ENCODE measurements at regions not wholly inside any gene's neighbourhood (a gene's known extent, or its start where the extent isn't known, plus 50 kb on each side); places are given as distances from the start of the nearest gene placed in this dataset.

DNA sequence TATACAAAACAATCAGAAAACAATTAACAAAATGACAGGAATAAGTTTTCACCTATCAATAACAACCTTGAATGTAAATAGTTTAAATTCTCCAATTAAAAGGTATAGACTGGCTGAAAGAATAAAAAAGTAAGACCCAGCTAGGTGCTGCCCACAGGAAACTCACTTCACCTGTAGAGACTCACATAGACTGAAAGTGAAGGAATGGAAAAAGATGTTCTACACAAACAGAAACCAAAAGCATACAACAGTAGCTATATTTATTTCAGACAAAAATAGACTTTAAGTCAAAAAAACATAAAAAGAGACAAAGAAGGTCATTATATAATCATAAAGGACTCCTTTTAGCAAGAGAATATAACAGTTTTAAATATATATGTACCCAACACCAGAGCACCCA, 152.4 kb upstream of the PWP1 start:
- H3K4me3 ChIP-seq (ENCODE audit: low read length) = no peak overlapping the region
- H3K4me1 ChIP-seq (ENCODE audit: control insufficient read depth, insufficient read depth, low read length) = no peaks in the 10 kb centered on the region
- H3K27ac ChIP-seq (ENCODE audit: low read depth, low read length) = no peak overlapping the region
- H3K36me3 ChIP-seq (ENCODE audit: control insufficient read depth, insufficient read depth, low read length) = no peaks in the 10 kb centered on the region
- H3K9ac ChIP-seq (ENCODE audit: low read length) = no peak overlapping the region
- no peaks in the 10 kb centered on the region for H3K27me3 ChIP-seq (ENCODE audit: control insufficient read depth, insufficient read depth, low read length)

DNA sequence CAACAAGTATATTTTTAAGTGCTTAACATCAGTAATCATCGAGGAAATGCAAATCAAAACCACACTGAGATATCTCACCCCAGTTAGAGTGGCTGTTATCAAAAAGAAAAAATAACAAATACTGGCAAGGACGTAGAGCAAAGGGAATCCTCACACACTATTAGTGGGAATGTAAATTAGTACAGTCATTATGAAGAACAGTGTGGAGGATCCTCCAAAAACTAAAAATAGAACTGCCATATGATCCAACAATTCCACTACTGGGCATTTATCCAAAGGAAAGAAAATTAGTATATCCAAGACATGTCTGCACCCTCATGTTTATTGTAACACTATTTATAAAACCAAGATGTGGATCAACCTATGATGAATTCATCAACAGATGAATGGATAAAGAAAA, 149.0 kb upstream of the PWP1 start:
- H3K4me1 ChIP-seq (ENCODE audit: control insufficient read depth, insufficient read depth, low read length) = no peaks in the 10 kb centered on the region
- no peaks in the 10 kb centered on the region for H3K36me3 ChIP-seq (ENCODE audit: control insufficient read depth, insufficient read depth, low read length)
- H3K27me3 ChIP-seq (ENCODE audit: control insufficient read depth, insufficient read depth, low read length) = no peaks in the 10 kb centered on the region

GRCh38 chr12:107537464-107538119, 148.0 kb upstream of the PWP1 start:
- no peak overlapping the region for H3K9ac ChIP-seq (ENCODE audit: low read length)
- no peaks in the 10 kb centered on the region for H3K36me3 ChIP-seq (ENCODE audit: control insufficient read depth, insufficient read depth, low read length)
- H3K4me3 ChIP-seq (ENCODE audit: low read length) = no peak overlapping the region
- no peak overlapping the region for H3K27ac ChIP-seq (ENCODE audit: low read depth, low read length)
- H3K4me1 ChIP-seq (ENCODE audit: control insufficient read depth, insufficient read depth, low read length) = no peaks in the 10 kb centered on the region
- H3K27me3 ChIP-seq (ENCODE audit: control insufficient read depth, insufficient read depth, low read length) = no peaks in the 10 kb centered on the region

More for the DNA sequence above, 149.0 kb upstream of the PWP1 start:
- H3K27ac ChIP-seq (ENCODE audit: low read depth, low read length) = no peak overlapping the region
- no peak overlapping the region for H3K4me3 ChIP-seq (ENCODE audit: low read length)
- H3K9ac ChIP-seq (ENCODE audit: low read length) = no peak overlapping the region

DNA sequence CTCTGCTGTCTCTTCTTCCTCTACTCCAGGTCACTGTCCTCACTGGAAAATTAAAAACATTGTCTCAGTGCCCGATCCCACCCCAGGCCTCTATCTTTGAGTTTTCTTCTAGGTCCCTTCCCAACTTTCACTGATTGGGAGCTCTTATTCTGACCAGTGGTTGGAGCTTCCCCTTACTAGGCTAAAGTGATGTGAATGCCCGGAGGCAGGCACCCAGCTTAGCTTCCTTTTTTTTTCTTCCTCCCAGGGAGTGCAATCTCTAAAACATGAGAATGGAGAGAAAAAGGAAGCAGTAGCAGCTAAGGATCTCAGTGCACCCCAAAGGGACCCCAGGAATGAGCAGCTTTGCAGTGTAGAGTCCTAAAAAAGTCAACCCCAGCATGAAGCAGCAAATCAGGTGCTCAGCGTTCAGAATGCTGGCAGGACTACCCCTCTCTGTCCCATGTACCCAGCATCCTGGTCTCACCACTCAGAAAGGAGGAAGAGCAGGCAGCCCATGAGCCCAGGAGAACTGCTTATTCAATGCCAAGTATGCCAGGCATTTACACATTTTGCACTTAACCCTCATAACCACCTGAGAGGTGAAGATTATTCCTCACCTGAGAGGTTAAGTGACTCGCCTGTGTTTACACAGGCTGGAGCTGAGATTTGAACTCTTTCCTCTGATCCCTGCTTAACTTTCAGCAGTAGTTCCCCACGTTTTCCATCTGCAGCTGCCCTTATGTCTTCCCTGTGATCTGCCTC, 146.2 kb upstream of the PWP1 start:
- no peaks in the 10 kb centered on the region for H3K27me3 ChIP-seq (ENCODE audit: control insufficient read depth, insufficient read depth, low read length)
- no peak overlapping the region for H3K27ac ChIP-seq (ENCODE audit: low read depth, low read length)
- no peaks in the 10 kb centered on the region for H3K4me1 ChIP-seq (ENCODE audit: control insufficient read depth, insufficient read depth, low read length)
- no peaks in the 10 kb centered on the region for H3K36me3 ChIP-seq (ENCODE audit: control insufficient read depth, insufficient read depth, low read length)
- H3K9ac ChIP-seq (ENCODE audit: low read length) = no peak overlapping the region
- H3K4me3 ChIP-seq (ENCODE audit: low read length) = no peak overlapping the region

DNA sequence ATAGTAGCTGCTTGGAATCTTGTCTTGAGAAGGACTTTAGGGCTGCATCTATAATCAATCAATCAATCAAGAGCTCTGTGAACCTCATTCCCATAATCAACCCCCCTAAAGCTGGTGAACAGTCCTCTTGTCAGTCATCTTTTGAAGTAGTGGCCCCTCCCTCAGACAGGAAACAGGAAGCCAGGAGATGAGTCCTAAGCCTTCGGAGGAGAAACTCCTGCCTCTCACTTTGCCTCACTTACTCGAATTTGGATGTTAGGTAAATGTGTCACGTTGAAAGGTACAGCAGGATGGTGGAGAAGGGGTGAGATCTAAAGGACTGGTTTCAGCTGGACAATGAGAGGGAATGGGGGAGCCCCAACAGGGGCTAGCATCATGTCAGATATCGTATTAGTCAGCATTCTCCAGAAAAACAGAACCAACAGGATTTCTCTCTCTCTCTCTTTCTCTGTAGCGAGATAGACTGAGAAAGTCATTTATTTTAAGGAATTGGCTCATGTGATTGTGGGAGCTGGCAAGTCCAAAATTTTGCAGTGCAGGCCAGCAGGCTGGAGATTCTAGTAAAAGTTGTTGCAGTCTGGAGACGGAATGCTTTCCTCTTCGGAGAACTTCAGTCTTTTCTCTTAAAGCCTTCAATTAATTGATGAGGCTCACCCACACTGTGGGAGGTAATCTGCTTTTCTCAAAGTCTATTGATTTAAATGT, 144.4 kb upstream of the PWP1 start:
- no peaks in the 10 kb centered on the region for H3K36me3 ChIP-seq (ENCODE audit: control insufficient read depth, insufficient read depth, low read length)
- H3K9ac ChIP-seq (ENCODE audit: low read length) = no peak overlapping the region
- H3K27me3 ChIP-seq (ENCODE audit: control insufficient read depth, insufficient read depth, low read length) = no peaks in the 10 kb centered on the region
- H3K4me3 ChIP-seq (ENCODE audit: low read length) = no peak overlapping the region
- H3K4me1 ChIP-seq (ENCODE audit: control insufficient read depth, insufficient read depth, low read length) = no peaks in the 10 kb centered on the region
- no peak overlapping the region for H3K27ac ChIP-seq (ENCODE audit: low read depth, low read length)

GRCh38 chr12:107543416-107543815, 142.2 kb upstream of the PWP1 start:
- H3K36me3 ChIP-seq (ENCODE audit: control insufficient read depth, insufficient read depth, low read length) = no peaks in the 10 kb centered on the region
- H3K4me1 ChIP-seq (ENCODE audit: control insufficient read depth, insufficient read depth, low read length) = no peaks in the 10 kb centered on the region
- H3K4me3 ChIP-seq (ENCODE audit: low read length) = no peak overlapping the region
- H3K27me3 ChIP-seq (ENCODE audit: control insufficient read depth, insufficient read depth, low read length) = no peaks in the 10 kb centered on the region
- no peak overlapping the region for H3K27ac ChIP-seq (ENCODE audit: low read depth, low read length)
- H3K9ac ChIP-seq (ENCODE audit: low read length) = no peak overlapping the region

DNA sequence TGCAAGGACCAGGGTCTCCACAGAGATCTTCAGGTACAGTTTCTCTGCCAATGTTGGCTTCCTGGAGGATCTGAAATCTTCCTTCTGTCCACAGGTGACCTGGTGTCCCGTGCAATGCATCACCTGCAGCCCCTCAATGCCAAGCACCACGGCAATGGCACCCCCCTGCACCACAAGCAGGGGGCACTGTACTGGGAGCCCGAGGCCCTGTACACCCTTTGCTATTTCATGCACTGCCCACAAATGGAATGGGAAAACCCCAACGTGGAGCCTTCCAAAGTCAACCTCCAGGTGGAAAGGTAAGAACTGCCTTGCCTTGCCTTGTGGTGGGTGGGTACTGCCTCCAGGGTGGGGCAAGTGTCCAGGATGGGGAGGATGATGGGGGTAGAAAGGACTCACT, 141.8 kb upstream of the PWP1 start:
- Histone ChIP-seq H3K4me1 (ENCODE audit: control insufficient read depth, insufficient read depth, low read length) (no peaks in the 10 kb centered on the region), H3K4me3 (ENCODE audit: low read length) (no peak overlapping the region), H3K9ac (ENCODE audit: low read length) (no peak overlapping the region), H3K36me3 (ENCODE audit: control insufficient read depth, insufficient read depth, low read length) (no peaks in the 10 kb centered on the region), H3K27ac (ENCODE audit: low read depth, low read length) (no peak overlapping the region), H3K27me3 (ENCODE audit: control insufficient read depth, insufficient read depth, low read length) (no peaks in the 10 kb centered on the region)

- Histone ChIP-seq H3K27ac (ENCODE audit: low read depth, low read length) (no peak overlapping the region), H3K4me1 (ENCODE audit: control insufficient read depth, insufficient read depth, low read length) (no peaks in the 10 kb centered on the region), H3K36me3 (ENCODE audit: control insufficient read depth, insufficient read depth, low read length) (no peaks in the 10 kb centered on the region), H3K4me3 (ENCODE audit: low read length) (no peak overlapping the region), H3K9ac (ENCODE audit: low read length) (no peak overlapping the region), H3K27me3 (ENCODE audit: control insufficient read depth, insufficient read depth, low read length) (no peaks in the 10 kb centered on the region)
Measured at GRCh38 chr12:107544937-107545336, 140.7 kb upstream of the PWP1 start.

- H3K27ac ChIP-seq (ENCODE audit: low read depth, low read length) = no peak overlapping the region
- H3K9ac ChIP-seq (ENCODE audit: low read length) = no peak overlapping the region
- no peaks in the 10 kb centered on the region for H3K36me3 ChIP-seq (ENCODE audit: control insufficient read depth, insufficient read depth, low read length)
- no peak overlapping the region for H3K4me3 ChIP-seq (ENCODE audit: low read length)
- no peaks in the 10 kb centered on the region for H3K27me3 ChIP-seq (ENCODE audit: control insufficient read depth, insufficient read depth, low read length)
- H3K4me1 ChIP-seq (ENCODE audit: control insufficient read depth, insufficient read depth, low read length) = no peaks in the 10 kb centered on the region
Measured at GRCh38 chr12:107545737-107546353, 139.8 kb upstream of the PWP1 start.

DNA sequence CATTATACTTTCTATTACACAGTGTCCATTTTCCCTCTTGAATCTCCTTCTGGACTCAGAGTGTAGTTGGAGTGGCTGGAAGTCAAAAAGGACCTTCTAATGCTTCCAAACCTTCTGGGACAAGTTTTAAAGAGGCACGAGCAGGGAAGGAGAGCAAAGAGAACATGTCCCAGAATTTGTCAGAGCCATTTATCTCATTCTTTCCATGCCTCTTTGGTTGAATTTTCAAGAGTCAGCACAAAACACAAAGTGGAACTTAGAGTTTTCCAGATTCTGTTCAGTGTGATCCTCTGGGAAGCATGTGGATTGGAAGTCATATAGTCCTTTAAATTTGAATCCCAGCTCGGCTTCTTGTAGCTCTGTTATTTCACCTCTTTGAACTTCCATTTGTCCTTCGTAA, 138.2 kb upstream of the PWP1 start:
- Histone ChIP-seq H3K27ac (ENCODE audit: low read depth, low read length) (no peak overlapping the region), H3K4me1 (ENCODE audit: control insufficient read depth, insufficient read depth, low read length) (no peaks in the 10 kb centered on the region), H3K36me3 (ENCODE audit: control insufficient read depth, insufficient read depth, low read length) (no peaks in the 10 kb centered on the region), H3K4me3 (ENCODE audit: low read length) (no peak overlapping the region), H3K27me3 (ENCODE audit: control insufficient read depth, insufficient read depth, low read length) (no peaks in the 10 kb centered on the region), H3K9ac (ENCODE audit: low read length) (no peak overlapping the region)

GRCh38 chr12:107549651-107550480, 135.7 kb upstream of the PWP1 start:
- H3K4me1 ChIP-seq (ENCODE audit: control insufficient read depth, insufficient read depth, low read length) = no peaks in the 10 kb centered on the region
- no peak overlapping the region for H3K27ac ChIP-seq (ENCODE audit: low read depth, low read length)
- no peaks in the 10 kb centered on the region for H3K27me3 ChIP-seq (ENCODE audit: control insufficient read depth, insufficient read depth, low read length)
- no peaks in the 10 kb centered on the region for H3K36me3 ChIP-seq (ENCODE audit: control insufficient read depth, insufficient read depth, low read length)
- H3K9ac ChIP-seq (ENCODE audit: low read length) = no peak overlapping the region
- no peak overlapping the region for H3K4me3 ChIP-seq (ENCODE audit: low read length)

GRCh38 chr12:107551434-107551833, 134.2 kb upstream of the PWP1 start:
- no peak overlapping the region for H3K4me3 ChIP-seq (ENCODE audit: low read length)
- no peaks in the 10 kb centered on the region for H3K36me3 ChIP-seq (ENCODE audit: control insufficient read depth, insufficient read depth, low read length)
- no peak overlapping the region for H3K27ac ChIP-seq (ENCODE audit: low read depth, low read length)
- H3K9ac ChIP-seq (ENCODE audit: low read length) = no peak overlapping the region
- no peaks in the 10 kb centered on the region for H3K27me3 ChIP-seq (ENCODE audit: control insufficient read depth, insufficient read depth, low read length)
- H3K4me1 ChIP-seq (ENCODE audit: control insufficient read depth, insufficient read depth, low read length) = no peaks in the 10 kb centered on the region
